HG03354 (cell line): ENCODE measurements at regions not wholly inside any gene's neighbourhood (a gene's known extent, or its start where the extent isn't known, plus 50 kb on each side); places are given as distances from the start of the nearest gene placed in this dataset.
"Not testable (repeated sequence)": the region's sequence is repeated elsewhere in the genome, so short reads cannot be mapped to it uniquely, and the experiment has no call there.

Experiments used
- ATAC-seq: cut with Tn5 transposase; IDR thresholded peaks from one replicate; pipeline ENCODE4 v1.9.1; 2021; ENCODE audit warnings: mild to moderate bottlenecking; ENCODE audit not compliant: unreplicated experiment, poor library complexity, severe bottlenecking

- no peak for ATAC-seq
Observed at GRCh38 chr1:95572962-95573361, 339.0 kb downstream of the RWDD3 start.

GRCh38 chr1:95575291-95575690 lies 341.3 kb downstream of the RWDD3 start:
- ATAC-seq: no peak

- no peak for ATAC-seq
Observed at GRCh38 chr1:95578462-95578861, 344.5 kb downstream of the RWDD3 start.

GRCh38 chr1:95582191-95582590 lies 348.2 kb downstream of the RWDD3 start:
- ATAC-seq: no peak

DNA sequence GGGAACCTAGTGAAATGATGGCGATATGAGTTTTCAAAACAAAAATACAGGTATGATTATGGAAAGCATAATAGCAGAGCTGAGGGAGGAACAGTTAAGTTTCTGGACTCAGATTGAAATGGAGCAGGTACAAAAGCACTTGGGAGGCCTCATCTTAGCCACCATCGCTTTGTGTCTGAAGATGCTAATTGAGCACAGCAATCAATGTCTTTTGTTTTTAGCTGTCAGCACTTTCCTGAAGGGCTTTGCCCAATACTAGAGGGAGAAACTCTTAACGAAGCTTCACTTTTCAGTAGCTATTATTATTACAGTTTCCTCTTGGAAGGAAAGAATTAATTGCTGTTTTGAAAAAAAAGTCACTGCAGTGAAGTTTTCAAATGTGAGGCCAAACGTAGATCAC lies 348.7 kb downstream of the RWDD3 start:
- ATAC-seq: no peak

- ATAC-seq: no peak
Observed at GRCh38 chr1:95583661-95584210, 349.7 kb downstream of the RWDD3 start.

DNA sequence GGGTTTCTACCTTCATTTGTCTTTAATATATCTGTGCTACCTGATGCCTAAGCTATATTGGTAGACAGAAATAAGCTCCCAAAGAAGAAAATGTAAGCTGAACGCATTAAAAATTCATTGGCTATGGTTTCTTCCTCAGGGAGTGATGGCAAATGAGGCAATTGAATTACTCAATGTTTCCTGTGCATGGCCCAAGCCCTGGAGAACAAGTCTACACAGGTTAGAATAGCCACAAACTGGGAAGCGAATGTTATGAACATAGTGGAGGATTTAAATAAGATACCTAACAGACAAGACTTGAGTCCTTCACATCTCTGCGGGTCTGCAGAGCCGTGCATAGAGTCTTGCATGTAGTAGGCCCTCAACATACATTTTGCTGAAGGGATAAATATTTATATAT lies 350.3 kb downstream of the RWDD3 start:
- no peak for ATAC-seq

- ATAC-seq: no peak
Observed at GRCh38 chr1:95604771-95605170, 370.8 kb downstream of the RWDD3 start.

DNA sequence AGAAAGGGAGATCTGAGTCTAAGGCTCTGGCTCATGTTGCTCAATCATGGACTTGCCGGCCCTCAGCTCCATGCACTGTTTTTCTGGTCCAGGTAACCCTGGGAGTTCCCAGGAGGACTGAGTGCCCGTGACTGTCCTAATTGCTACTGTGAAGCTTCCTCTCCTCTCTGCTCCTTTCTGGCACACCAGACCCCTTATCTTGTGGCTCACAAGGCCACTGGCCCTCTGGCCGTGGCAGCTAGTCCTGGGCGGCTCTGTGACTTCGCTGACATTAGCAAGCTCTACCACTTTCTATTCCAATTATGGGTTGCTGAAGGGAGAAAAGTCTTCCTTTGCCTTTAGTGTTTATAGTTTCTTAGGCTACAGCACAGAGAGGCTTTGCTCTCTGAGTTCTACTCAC lies 380.2 kb downstream of the RWDD3 start:
- ATAC-seq: no peak

- ATAC-seq: no peak
Observed at GRCh38 chr1:95615421-95615820, 381.4 kb downstream of the RWDD3 start.

DNA sequence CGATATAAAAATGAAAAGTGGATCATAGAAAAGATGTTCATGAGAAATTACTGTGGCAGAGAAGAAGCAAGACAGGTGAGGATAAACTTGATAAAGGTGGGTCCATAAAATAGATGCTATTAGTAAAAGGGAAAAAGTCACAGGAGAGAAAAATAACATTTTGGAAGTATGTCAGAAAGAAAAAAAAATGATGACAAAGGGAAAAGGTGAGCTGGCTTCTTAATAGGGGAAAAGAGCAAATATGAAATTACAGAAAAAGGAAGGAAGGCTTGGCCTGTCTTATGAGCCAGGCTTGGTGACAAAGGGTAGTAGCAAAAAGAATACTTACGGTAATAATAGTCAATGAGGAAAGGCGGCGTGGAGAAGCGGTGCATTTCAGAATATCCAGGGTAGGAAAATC lies 386.1 kb downstream of the RWDD3 start:
- no peak for ATAC-seq

DNA sequence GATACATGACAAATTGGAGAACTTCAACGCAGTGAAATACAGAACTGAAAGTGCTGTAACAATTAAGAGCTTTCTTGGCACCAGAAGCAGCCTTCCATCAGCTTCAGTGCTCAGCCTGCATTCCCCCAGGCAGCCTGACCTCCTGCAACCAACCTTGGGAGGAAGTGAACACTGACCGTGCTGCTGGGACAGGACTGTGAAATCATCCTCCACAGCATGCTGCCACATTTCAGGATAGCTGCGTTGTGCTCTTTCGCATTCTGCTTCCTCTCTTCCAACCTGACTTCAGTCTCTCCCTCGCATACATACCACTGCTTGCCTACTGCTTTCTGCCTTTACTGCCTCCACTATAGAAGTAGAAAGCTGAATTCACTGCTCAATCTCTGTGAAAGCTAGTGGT lies 388.6 kb downstream of the RWDD3 start:
- no peak for ATAC-seq

DNA sequence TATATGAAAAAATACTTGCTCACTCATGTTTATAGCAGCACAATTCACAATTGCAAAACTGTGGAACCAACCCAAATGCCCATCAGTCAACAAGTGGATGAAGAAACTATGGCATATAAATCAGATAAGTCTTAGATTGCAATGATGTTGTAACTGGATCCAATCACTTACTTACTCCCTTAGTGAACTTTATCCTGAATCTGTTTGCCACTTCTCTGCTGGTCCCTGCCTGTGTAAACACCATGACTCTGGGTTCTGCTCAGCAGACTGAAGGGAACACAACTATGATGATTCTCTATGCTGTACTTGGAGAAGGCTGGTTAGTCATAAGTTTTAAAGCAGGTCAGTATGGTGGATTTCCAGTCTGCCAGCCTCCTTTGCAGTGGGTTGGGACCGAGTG lies 391.2 kb downstream of the RWDD3 start:
- ATAC-seq: no peak

DNA sequence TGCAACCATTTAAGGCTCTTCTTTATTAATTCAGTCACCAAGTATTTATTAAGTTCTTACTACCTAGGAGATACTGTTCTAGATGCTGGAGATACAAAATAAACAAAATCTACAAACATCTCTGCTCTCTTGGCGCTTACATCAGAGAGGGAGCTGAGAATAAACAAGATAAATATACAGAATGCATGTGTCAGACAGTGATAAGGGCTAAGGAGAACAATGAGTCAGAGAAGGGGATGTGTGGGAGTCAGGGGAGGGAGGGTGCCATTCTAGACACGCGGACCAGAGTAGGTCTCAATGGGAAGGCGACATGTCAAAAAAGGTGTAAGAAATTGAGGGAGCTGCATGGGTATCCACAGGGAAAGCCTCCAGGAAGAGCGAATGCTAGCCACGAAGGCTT lies 393.2 kb downstream of the RWDD3 start:
- no peak for ATAC-seq

DNA sequence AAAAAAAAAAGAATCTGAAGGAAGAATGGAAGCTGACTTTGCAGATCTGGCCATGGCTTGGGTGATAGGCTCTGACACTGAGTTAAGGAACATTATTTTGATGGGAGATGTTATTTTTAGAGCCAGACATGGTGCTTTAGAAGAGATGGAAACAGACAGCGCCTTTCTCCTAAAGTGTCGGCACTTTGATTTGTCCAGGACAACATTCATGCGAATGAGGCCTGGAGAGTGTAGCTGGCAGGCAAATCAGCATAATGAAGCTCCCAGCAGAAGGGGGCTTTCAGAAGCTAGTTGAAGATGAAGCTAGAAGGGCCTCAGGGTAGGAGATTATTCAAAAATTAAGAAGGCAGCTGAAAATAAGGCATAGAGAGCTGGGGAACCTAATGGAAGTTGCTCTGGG lies 397.7 kb downstream of the RWDD3 start:
- ATAC-seq: no peak

GRCh38 chr1:95635811-95636210 lies 401.8 kb downstream of the RWDD3 start:
- ATAC-seq: no peak

DNA sequence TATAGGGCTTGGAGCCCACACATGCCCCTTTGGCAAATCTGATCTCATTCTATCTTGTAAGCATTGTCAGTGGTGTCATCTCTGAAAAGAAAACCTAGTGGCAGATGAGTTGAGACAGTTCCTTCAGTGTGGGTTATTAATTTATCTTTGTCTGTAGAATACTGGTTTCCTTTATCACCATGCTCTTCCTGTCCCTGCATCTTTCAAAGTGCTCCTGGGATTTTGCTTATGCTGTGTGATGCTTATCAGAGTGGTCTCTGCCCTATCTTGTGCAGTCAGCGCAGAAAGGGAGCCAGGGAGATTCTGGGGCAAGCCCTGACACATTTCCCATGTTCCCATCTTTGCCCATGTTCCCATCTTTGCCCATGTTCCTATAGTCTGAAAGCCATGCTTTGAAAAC lies 402.9 kb downstream of the RWDD3 start:
- no peak for ATAC-seq

GRCh38 chr1:95640746-95641145 lies 406.7 kb downstream of the RWDD3 start:
- ATAC-seq: no peak

GRCh38 chr1:95641386-95641785 lies 407.4 kb downstream of the RWDD3 start:
- no peak for ATAC-seq

- ATAC-seq: no peak
Observed at GRCh38 chr1:95642035-95642434, 408.0 kb downstream of the RWDD3 start.

DNA sequence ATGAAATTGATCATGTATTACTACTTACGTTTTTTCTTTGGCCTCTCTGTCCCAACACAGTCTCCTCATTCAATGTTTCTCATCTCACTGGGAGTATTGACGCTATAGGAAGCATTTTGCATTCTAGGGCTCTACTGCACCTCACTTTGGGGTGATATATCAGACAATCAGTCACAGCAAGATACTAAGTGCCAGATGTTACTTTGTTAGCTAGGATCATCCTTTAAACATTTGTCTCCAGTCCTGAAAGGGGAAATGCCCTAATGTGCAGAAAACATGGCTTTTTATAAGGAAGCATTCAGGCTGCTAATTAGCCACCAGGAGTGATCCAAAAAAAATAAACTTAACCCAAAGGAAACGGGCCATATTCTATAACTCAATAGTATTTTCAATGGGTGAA lies 409.1 kb downstream of the RWDD3 start:
- ATAC-seq: no peak

DNA sequence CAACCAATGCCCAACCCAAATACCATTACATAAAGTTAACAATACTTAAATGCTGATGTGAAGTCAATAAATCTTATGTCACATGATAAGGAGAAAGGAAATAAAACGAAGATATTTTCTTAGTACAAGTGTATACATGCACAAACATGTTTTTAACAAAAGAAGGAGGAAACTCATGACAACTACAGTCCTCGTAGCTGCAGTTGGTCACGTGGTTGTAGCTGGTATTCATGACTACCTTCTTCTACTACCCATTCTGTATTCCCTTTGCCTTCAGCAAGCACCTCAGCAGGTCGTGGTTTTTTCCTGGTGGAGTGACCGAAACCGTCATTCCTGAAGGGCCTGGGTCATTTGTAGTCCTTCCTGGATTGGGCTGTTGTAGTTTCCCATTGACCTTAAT lies 411.1 kb downstream of the RWDD3 start:
- ATAC-seq: not testable (repeated sequence)
